ENCODE measurements at regions not wholly inside any gene's neighbourhood (a gene's known extent, or its start where the extent isn't known, plus 50 kb on each side); places are given as distances from the start of the nearest gene placed in this dataset.
A peak's percentile ranks its signal among the peaks of the same experiment; 100 is the strongest.

- H2AFZ ChIP-seq (ENCODE audit: low read depth) = no peak overlapping the region
- H3K4me2 ChIP-seq = no peak overlapping the region
- H4K20me1 ChIP-seq (ENCODE audit: insufficient read depth) = no peaks in the 10 kb centered on the region
- no peaks in the 10 kb centered on the region for H3K9me3 ChIP-seq
- peaks cover 0 to 10% of the 10 kb centered on the region in 2 experiments; a peak in 2 of 4 replicates for H3K4me1 ChIP-seq (ENCODE audit: control insufficient read depth in 1 of 2, insufficient read depth in 2 of 2, low read depth in 1 of 2, low read length in 1 of 2)
- no peaks in the 10 kb centered on the region for H3K79me2 ChIP-seq (ENCODE audit: insufficient read depth)
- ChIA-PET CTCF (interaction anchor here (1.0 to 3.1 kb wide), 10 partner anchors 10 to 988 kb away, joined by 3 to 18 read pairs (median 4); no protein-coding TSS in a partner anchor), POLR2A (no interaction called here)
- TF ChIP-seq RXRA (IDR thresholded peaks at IDR 0.05; ENCODE audit: borderline replicate concordance, low read depth) = no peak
- no peak for TF ChIP-seq ELF1 (IDR thresholded peaks at IDR 0.05)
- no peak for TF ChIP-seq FOXM1 (IDR thresholded peaks at IDR 0.05; ENCODE audit: low read depth)
- no peak for TF ChIP-seq TEAD4 (IDR thresholded peaks at IDR 0.05; ENCODE audit: borderline replicate concordance, insufficient read depth)
- TF ChIP-seq NRF1 (IDR thresholded peaks at IDR 0.05; ENCODE audit: low read depth, low read length) = no peak
- TF ChIP-seq USF1 (IDR thresholded peaks at IDR 0.05; ENCODE audit: borderline replicate concordance, low read depth) = no peak
- no peak for TF ChIP-seq NFIC (IDR thresholded peaks at IDR 0.05; ENCODE audit: borderline replicate concordance)
- TF ChIP-seq REST (IDR thresholded peaks at IDR 0.05; ENCODE audit: low read depth, low read length) = no peak
- no peak for TF ChIP-seq CHD2 (IDR thresholded peaks at IDR 0.05; ENCODE audit: low read length, partially characterized antibody)
- TF ChIP-seq FOXJ3 (CRISPR knock-in tag; IDR thresholded peaks at IDR 0.05) = no peak
- TF ChIP-seq EZH2phosphoT487 (IDR thresholded peaks at IDR 0.05; ENCODE audit: borderline replicate concordance, low read depth) = no peak
- no peak for TF ChIP-seq MAX (IDR thresholded peaks at IDR 0.05; ENCODE audit: low read depth)
- peak; percentile 68 for TF ChIP-seq GATA2 (CRISPR knock-in tag; IDR thresholded peaks at IDR 0.05)
- TF ChIP-seq TAF1 (IDR thresholded peaks at IDR 0.05; ENCODE audit: borderline replicate concordance, low read depth, low read length) = no peak
- 0 out of 2 replicates have a peak, but pooled peaks have one; percentile 3 for TF ChIP-seq RAD21 (IDR thresholded peaks at IDR 0.05; ENCODE audit: low read length)
- no peak for TF ChIP-seq MXI1 (IDR thresholded peaks at IDR 0.05; ENCODE audit: low read depth, low read length)
- no peak for TF ChIP-seq YY1 (IDR thresholded peaks at IDR 0.05; ENCODE audit: low read depth)
- TF ChIP-seq RCOR1 (IDR thresholded peaks at IDR 0.05; ENCODE audit: low read length) = no peak
- peak in 1 of 2 experiments; percentile 55; a peak in 1 of 4 replicates for TF ChIP-seq EP300 (IDR thresholded peaks at IDR 0.05; ENCODE audit: borderline replicate concordance in 1 of 2, low read depth in 1 of 2, low read length in 1 of 2)
- no peak for TF ChIP-seq RFX5 (IDR thresholded peaks at IDR 0.05; ENCODE audit: low read length)
- no peak overlapping the region for H3K4me3 ChIP-seq (ENCODE audit: low read depth in 2 of 2, low read length in 1 of 2)
- no peaks in the 10 kb centered on the region for H3K9me2 ChIP-seq
- H3F3A ChIP-seq (replicated peaks; ENCODE audit: insufficient read depth) = no peaks in the 10 kb centered on the region
- no peaks in the 10 kb centered on the region for H3K36me3 ChIP-seq (replicated peaks in 1 of 2; ENCODE audit: control insufficient read depth in 1 of 2, insufficient read depth in 2 of 2, low read length in 1 of 2)
- H3K27ac ChIP-seq (ENCODE audit: low read depth in 2 of 2, low read length in 1 of 2) = peak overlapping the region in 1 of 2 experiments; percentile 58; a peak in 2 of 4 replicates
- H3K27me3 ChIP-seq (ENCODE audit: insufficient read depth) = no peaks in the 10 kb centered on the region
- 49% methylated on average over 7 of the region's 7 CpGs for WGBS (ENCODE audit: low lambda C conversion rate)
- H3K9ac ChIP-seq = no peak overlapping the region
- peak; percentile 25 for DNase-seq
Observed at GRCh38 chr1:214124281-214124805, 136.6 kb downstream of the PROX1 start.
